ENCODE measurements at regions not wholly inside any gene's neighbourhood (a gene's known extent, or its start where the extent isn't known, plus 50 kb on each side); places are given as distances from the start of the nearest gene placed in this dataset.

GRCh38 chr15:60093273-60094067 lies 89.4 kb downstream of the FOXB1 start:
- no peak overlapping the region for H3K4me3 ChIP-seq (ENCODE audit: low read length)
- no peak for TF ChIP-seq CTCF (conservative IDR thresholded peaks at IDR 0.05; ENCODE audit: low read depth, low read length)
- no peak for DNase-seq (ENCODE audit: low read depth)

GRCh38 chr15:60095711-60096110 lies 91.6 kb downstream of the FOXB1 start:
- H3K4me3 ChIP-seq (ENCODE audit: low read length): no peak overlapping the region
- no peak for TF ChIP-seq CTCF (conservative IDR thresholded peaks at IDR 0.05; ENCODE audit: low read depth, low read length)
- DNase-seq (ENCODE audit: low read depth): no peak

GRCh38 chr15:60096157-60096556 lies 92.0 kb downstream of the FOXB1 start:
- no peak for TF ChIP-seq CTCF (conservative IDR thresholded peaks at IDR 0.05; ENCODE audit: low read depth, low read length)
- DNase-seq (ENCODE audit: low read depth): no peak

GRCh38 chr15:60101416-60101815 lies 97.3 kb downstream of the FOXB1 start:
- no peak for DNase-seq (ENCODE audit: low read depth)
- TF ChIP-seq CTCF (conservative IDR thresholded peaks at IDR 0.05; ENCODE audit: low read depth, low read length): no peak
- H3K4me3 ChIP-seq (ENCODE audit: low read length): no peak overlapping the region

More at GRCh38 chr15:60096157-60096556, 92.0 kb downstream of the FOXB1 start:
- no peak overlapping the region for H3K4me3 ChIP-seq (ENCODE audit: low read length)

- no peak for DNase-seq (ENCODE audit: low read depth)
- no peak overlapping the region for H3K4me3 ChIP-seq (ENCODE audit: low read length)
- TF ChIP-seq CTCF (conservative IDR thresholded peaks at IDR 0.05; ENCODE audit: low read depth, low read length): no peak
Measured at GRCh38 chr15:60102748-60103147, 98.6 kb downstream of the FOXB1 start.

- no peak for TF ChIP-seq CTCF (conservative IDR thresholded peaks at IDR 0.05; ENCODE audit: low read depth, low read length)
- H3K4me3 ChIP-seq (ENCODE audit: low read length): no peak overlapping the region
- no peak for DNase-seq (ENCODE audit: low read depth)
Measured at GRCh38 chr15:60110909-60111308, 106.8 kb downstream of the FOXB1 start.

All from retinal pigment epithelial cell (primary cell).